ENCODE measurements at regions not wholly inside any gene's neighbourhood (a gene's known extent, or its start where the extent isn't known, plus 50 kb on each side); places are given as distances from the start of the nearest gene placed in this dataset.

GRCh38 chr10:2094171-2094570, 356.8 kb upstream of the ADARB2 start:
- Histone ChIP-seq H3K27me3 (ENCODE audit: insufficient read depth, poor library complexity, severe bottlenecking) (no peaks in the 10 kb centered on the region), H3K9me3 (ENCODE audit: severe bottlenecking) (no peaks in the 10 kb centered on the region), H3K36me3 (ENCODE audit: low read depth) (no peaks in the 10 kb centered on the region), H3K4me3 (ENCODE audit: severe bottlenecking) (no peak overlapping the region), H3K27ac (ENCODE audit: poor library complexity, severe bottlenecking) (no peak overlapping the region), H3K4me1 (ENCODE audit: insufficient read depth, poor library complexity, severe bottlenecking) (no peaks in the 10 kb centered on the region)
- TF ChIP-seq CTCF (IDR thresholded peaks at IDR 0.05; ENCODE audit: poor library complexity, severe bottlenecking) = no peak
- ATAC-seq (ENCODE audit: low read depth) (no peak), DNase-seq (ENCODE audit: low spot score) (no peak)

- no peak for DNase-seq (ENCODE audit: low spot score)
- H3K4me3 ChIP-seq (ENCODE audit: severe bottlenecking) = no peak overlapping the region
- no peaks in the 10 kb centered on the region for H3K4me1 ChIP-seq (ENCODE audit: insufficient read depth, poor library complexity, severe bottlenecking)
- H3K27ac ChIP-seq (ENCODE audit: poor library complexity, severe bottlenecking) = no peak overlapping the region
- H3K27me3 ChIP-seq (ENCODE audit: insufficient read depth, poor library complexity, severe bottlenecking) = no peaks in the 10 kb centered on the region
- no peak for TF ChIP-seq CTCF (IDR thresholded peaks at IDR 0.05; ENCODE audit: poor library complexity, severe bottlenecking)
- no peaks in the 10 kb centered on the region for H3K9me3 ChIP-seq (ENCODE audit: severe bottlenecking)
- no peaks in the 10 kb centered on the region for H3K36me3 ChIP-seq (ENCODE audit: low read depth)
- ATAC-seq (ENCODE audit: low read depth) = no peak
Measured at GRCh38 chr10:2083591-2083990, 346.3 kb upstream of the ADARB2 start.

GRCh38 chr10:2081501-2081900, 344.2 kb upstream of the ADARB2 start:
- no peak for ATAC-seq (ENCODE audit: low read depth)
- DNase-seq (ENCODE audit: low spot score) = no peak
- Histone ChIP-seq H3K27ac (ENCODE audit: poor library complexity, severe bottlenecking) (no peak overlapping the region), H3K4me3 (ENCODE audit: severe bottlenecking) (no peak overlapping the region), H3K9me3 (ENCODE audit: severe bottlenecking) (no peaks in the 10 kb centered on the region), H3K36me3 (ENCODE audit: low read depth) (no peaks in the 10 kb centered on the region), H3K27me3 (ENCODE audit: insufficient read depth, poor library complexity, severe bottlenecking) (no peaks in the 10 kb centered on the region), H3K4me1 (ENCODE audit: insufficient read depth, poor library complexity, severe bottlenecking) (no peaks in the 10 kb centered on the region)
- TF ChIP-seq CTCF (IDR thresholded peaks at IDR 0.05; ENCODE audit: poor library complexity, severe bottlenecking) = no peak

GRCh38 chr10:2079603-2080078, 342.3 kb upstream of the ADARB2 start:
- ATAC-seq (ENCODE audit: low read depth) (no peak), DNase-seq (ENCODE audit: low spot score) (no peak)
- Histone ChIP-seq H3K36me3 (ENCODE audit: low read depth) (no peaks in the 10 kb centered on the region), H3K4me1 (ENCODE audit: insufficient read depth, poor library complexity, severe bottlenecking) (no peaks in the 10 kb centered on the region), H3K4me3 (ENCODE audit: severe bottlenecking) (no peak overlapping the region), H3K9me3 (ENCODE audit: severe bottlenecking) (no peaks in the 10 kb centered on the region), H3K27me3 (ENCODE audit: insufficient read depth, poor library complexity, severe bottlenecking) (no peaks in the 10 kb centered on the region), H3K27ac (ENCODE audit: poor library complexity, severe bottlenecking) (no peak overlapping the region)
- no peak for TF ChIP-seq CTCF (IDR thresholded peaks at IDR 0.05; ENCODE audit: poor library complexity, severe bottlenecking)

GRCh38 chr10:2077231-2077630, 339.9 kb upstream of the ADARB2 start:
- no peaks in the 10 kb centered on the region for H3K4me1 ChIP-seq (ENCODE audit: insufficient read depth, poor library complexity, severe bottlenecking)
- no peaks in the 10 kb centered on the region for H3K36me3 ChIP-seq (ENCODE audit: low read depth)
- H3K4me3 ChIP-seq (ENCODE audit: severe bottlenecking) = no peak overlapping the region
- TF ChIP-seq CTCF (IDR thresholded peaks at IDR 0.05; ENCODE audit: poor library complexity, severe bottlenecking) = no peak
- DNase-seq (ENCODE audit: low spot score) = no peak
- no peak overlapping the region for H3K27ac ChIP-seq (ENCODE audit: poor library complexity, severe bottlenecking)
- no peaks in the 10 kb centered on the region for H3K27me3 ChIP-seq (ENCODE audit: insufficient read depth, poor library complexity, severe bottlenecking)
- ATAC-seq (ENCODE audit: low read depth) = no peak
- no peaks in the 10 kb centered on the region for H3K9me3 ChIP-seq (ENCODE audit: severe bottlenecking)

All from RWPE2 (cell line).